MCF 10A (cell line): ENCODE measurements at regions not wholly inside any gene's neighbourhood (a gene's known extent, or its start where the extent isn't known, plus 50 kb on each side); places are given as distances from the start of the nearest gene placed in this dataset.

ENCODE experiments used
- BruUV-seq: library from RNA; stranded (reverse); fragments of 400-500 nt; replicated peaks from 2 replicates; lab custom pipeline; 2021; lab: Mats Ljungman, UMichigan
- CTCF ChIA-PET: fragments of 300-600 bp; sonication (Branson Sonifier 250); formaldehyde crosslinking; extraction: SDS; loops from one replicate; lab custom pipeline; 2021; ENCODE audit warnings: antibody characterized with exemption, inconsistent platforms; lab: Yijun Ruan, JAX
- POLR2A ChIA-PET: fragments of 300-600, 350-650 bp; sonication (Branson Sonifier 250); formaldehyde crosslinking; extraction: SDS; loops from one replicate; lab custom pipeline; 2020; ENCODE audit warnings: antibody characterized with exemption, inconsistent platforms; lab: Yijun Ruan, JAX
- DNase-seq: peaks from one replicate; pipeline ENCODE4 v3.0.0-alpha.2; 2018; ENCODE audit not compliant: unreplicated experiment
- H3K27ac Mint-ChIP-seq: one replicate; pipeline ENCODE4 v1.8.0; 2022; ENCODE audit warnings: mild to moderate bottlenecking, low read depth, mixed read lengths; ENCODE audit not compliant: unreplicated experiment
- H3K27me3 Mint-ChIP-seq: one replicate; pipeline ENCODE4 v1.8.0; 2022; ENCODE audit warnings: mixed read lengths; ENCODE audit not compliant: insufficient read depth, unreplicated experiment
- H3K36me3 Mint-ChIP-seq: one replicate; pipeline ENCODE4 v1.8.0; 2022; ENCODE audit warnings: mild to moderate bottlenecking, moderate library complexity, mixed read lengths; ENCODE audit not compliant: insufficient read depth, unreplicated experiment
- H3K4me1 Mint-ChIP-seq: one replicate; pipeline ENCODE4 v1.8.0; 2022; ENCODE audit warnings: mixed read lengths; ENCODE audit not compliant: insufficient read depth, unreplicated experiment
- H3K4me3 Mint-ChIP-seq: one replicate; pipeline ENCODE4 v1.8.0; 2022; ENCODE audit warnings: mild to moderate bottlenecking, moderate library complexity, mixed read lengths; ENCODE audit not compliant: unreplicated experiment
- H3K9me3 Mint-ChIP-seq: one replicate; pipeline ENCODE4 v1.8.0; 2022; ENCODE audit warnings: mixed read lengths; ENCODE audit not compliant: unreplicated experiment
- intact Hi-C: fragments of 100-400 bp; cut with micrococcal nuclease; formaldehyde crosslinking; loops from 2 replicates; pipeline ENCODE4 v1.14.1; 2022
- TF ChIP-seq, protein P1 (sequence below): fragments of 200-600 bp; IDR thresholded peaks from one replicate; pipeline ENCODE4 v1.8.0; 2022; ENCODE audit warnings: antibody characterized with exemption, mild to moderate bottlenecking; ENCODE audit not compliant: unreplicated experiment

DNA sequence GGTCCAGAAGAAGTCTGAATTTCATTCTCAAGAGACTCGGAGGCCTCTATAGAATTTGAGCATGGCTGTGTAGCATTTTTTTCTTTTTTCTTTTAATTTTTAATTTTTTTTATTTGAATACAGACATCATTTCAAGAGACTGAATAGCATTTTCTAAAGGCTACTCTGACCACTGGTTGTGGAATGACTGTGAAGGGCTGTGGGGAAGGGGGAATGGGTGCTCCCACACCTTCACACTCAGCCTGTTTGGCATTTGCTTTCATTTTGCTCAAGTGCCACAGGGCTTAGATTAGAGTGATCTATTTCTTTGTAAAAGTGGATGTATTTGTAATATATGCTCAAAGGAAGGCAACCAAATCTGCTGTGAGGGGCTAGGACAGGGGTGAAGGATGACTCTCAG is 142.0 kb upstream of the SPOPL start:
- ChIA-PET POLR2A (no interaction called here), CTCF (no interaction called here)
- Mint-ChIP-seq H3K4me1 (peaks cover 15% of the 10 kb centered on the region), H3K27ac (no peak overlapping the region), H3K9me3 (peaks cover 9% of the 10 kb centered on the region), H3K4me3 (no peak overlapping the region), H3K36me3 (no peaks in the 10 kb centered on the region), H3K27me3 (no peaks in the 10 kb centered on the region)
- TF ChIP-seq, protein P1, sequence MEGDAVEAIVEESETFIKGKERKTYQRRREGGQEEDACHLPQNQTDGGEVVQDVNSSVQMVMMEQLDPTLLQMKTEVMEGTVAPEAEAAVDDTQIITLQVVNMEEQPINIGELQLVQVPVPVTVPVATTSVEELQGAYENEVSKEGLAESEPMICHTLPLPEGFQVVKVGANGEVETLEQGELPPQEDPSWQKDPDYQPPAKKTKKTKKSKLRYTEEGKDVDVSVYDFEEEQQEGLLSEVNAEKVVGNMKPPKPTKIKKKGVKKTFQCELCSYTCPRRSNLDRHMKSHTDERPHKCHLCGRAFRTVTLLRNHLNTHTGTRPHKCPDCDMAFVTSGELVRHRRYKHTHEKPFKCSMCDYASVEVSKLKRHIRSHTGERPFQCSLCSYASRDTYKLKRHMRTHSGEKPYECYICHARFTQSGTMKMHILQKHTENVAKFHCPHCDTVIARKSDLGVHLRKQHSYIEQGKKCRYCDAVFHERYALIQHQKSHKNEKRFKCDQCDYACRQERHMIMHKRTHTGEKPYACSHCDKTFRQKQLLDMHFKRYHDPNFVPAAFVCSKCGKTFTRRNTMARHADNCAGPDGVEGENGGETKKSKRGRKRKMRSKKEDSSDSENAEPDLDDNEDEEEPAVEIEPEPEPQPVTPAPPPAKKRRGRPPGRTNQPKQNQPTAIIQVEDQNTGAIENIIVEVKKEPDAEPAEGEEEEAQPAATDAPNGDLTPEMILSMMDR: no peak
- no peak for DNase-seq
- BruUV-seq: no TSS peak
- intact Hi-C loops: no loop called here

DNA sequence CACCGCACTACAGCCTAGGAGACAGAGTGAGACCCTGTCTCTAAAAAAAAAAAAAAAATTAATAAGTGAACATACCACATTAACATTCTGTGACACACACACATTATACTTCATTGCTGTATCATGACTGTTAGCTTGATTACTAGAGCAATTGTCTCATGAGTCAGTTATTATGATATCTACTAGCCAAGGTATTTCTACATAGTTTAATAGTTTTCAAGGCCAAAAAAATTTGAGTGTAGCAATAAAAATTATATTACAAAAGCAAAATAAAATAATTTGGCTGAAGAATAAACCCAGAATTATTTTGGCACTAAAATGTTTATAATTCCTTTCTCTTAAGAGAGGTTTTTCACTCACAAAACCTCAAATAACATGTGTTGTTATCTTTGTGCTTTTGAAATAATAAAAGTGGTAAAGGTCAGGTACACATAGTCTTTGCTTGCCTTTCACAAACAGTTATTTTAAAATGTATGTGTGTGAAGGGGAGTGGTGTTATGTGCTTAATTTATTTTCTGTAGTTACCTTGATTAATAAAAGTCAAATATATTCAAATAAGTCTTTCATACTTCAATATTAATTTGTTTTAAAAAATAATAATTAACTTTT is 136.9 kb upstream of the SPOPL start:
- peak; percentile 60 for DNase-seq
- TF ChIP-seq, protein P1: no peak
- peaks cover 9% of the 10 kb centered on the region for H3K9me3 Mint-ChIP-seq
- no peak overlapping the region for H3K4me3 Mint-ChIP-seq
- no TSS peak for BruUV-seq
- ChIA-PET POLR2A (interaction anchor here (0.6 to 1.5 kb wide), 4 partner anchors 9 to 350 kb away, joined by 3 to 5 read pairs (median 4); no protein-coding TSS in a partner anchor), CTCF (interaction anchor here (0.6 to 2.3 kb wide), 5 partner anchors 9 to 468 kb away, joined by 3 to 8 read pairs (median 5); no protein-coding TSS in a partner anchor)
- intact Hi-C loops: no loop called here
- no peak overlapping the region for H3K27ac Mint-ChIP-seq
- no peaks in the 10 kb centered on the region for H3K27me3 Mint-ChIP-seq
- H3K36me3 Mint-ChIP-seq: no peaks in the 10 kb centered on the region
- H3K4me1 Mint-ChIP-seq: peaks cover 23% of the 10 kb centered on the region

DNA sequence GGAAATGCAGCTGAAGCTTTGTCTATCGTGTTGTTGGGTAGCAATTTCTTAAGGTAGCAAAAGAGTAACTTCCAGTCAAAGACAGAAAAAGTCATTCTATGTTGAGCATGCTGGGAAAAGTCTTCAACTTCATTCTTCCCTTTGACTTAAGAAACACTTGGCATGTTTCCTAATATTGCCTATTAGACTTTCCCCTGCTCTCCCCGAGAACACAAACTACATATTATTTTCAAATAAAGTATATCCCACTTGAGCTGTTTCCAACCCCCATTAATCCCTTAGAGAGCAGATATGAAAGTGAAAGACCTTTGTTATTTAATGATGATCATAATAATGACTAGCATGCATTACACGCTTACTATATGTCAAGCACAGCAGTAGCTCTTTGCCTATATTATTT is 136.0 kb upstream of the SPOPL start:
- DNase-seq: peak; percentile 36
- H3K36me3 Mint-ChIP-seq: no peaks in the 10 kb centered on the region
- BruUV-seq: no TSS peak
- H3K4me1 Mint-ChIP-seq: peaks cover 23% of the 10 kb centered on the region
- intact Hi-C loops: no loop called here
- H3K27me3 Mint-ChIP-seq: no peaks in the 10 kb centered on the region
- no peak overlapping the region for H3K4me3 Mint-ChIP-seq
- H3K9me3 Mint-ChIP-seq: peaks cover 9% of the 10 kb centered on the region
- TF ChIP-seq, protein P1: no peak
- no peak overlapping the region for H3K27ac Mint-ChIP-seq
- POLR2A ChIA-PET: interaction anchor here (0.7 to 1.5 kb wide), 2 partner anchors 10 to 55 kb away, joined by 3 to 5 read pairs; no protein-coding TSS in a partner anchor
- CTCF ChIA-PET: interaction anchor here (1.5 to 2.3 kb wide), 3 partner anchors 8 to 422 kb away, joined by 5 to 8 read pairs (median 5); no protein-coding TSS in a partner anchor

DNA sequence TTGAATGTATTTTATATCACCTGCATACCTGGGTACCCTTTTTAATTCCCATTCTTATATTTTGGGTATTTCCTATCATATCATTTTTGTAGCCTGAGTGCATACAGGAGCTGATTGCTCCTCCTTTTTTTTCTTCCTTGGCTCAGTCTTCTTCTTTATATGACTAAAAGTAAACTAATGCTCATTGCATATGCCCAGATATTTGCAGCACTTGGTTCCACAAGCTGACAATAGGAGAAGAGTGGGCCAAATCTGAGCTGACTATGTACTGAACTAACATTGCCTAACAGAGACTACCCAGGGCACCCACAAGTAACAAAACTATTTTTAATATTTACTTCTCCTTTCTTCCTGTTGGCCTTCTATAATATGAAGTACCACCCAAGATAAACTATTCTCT is 131.7 kb upstream of the SPOPL start:
- Mint-ChIP-seq H3K4me3 (no peak overlapping the region), H3K27me3 (no peaks in the 10 kb centered on the region), H3K4me1 (peaks cover 17% of the 10 kb centered on the region), H3K9me3 (no peaks in the 10 kb centered on the region), H3K36me3 (no peaks in the 10 kb centered on the region), H3K27ac (no peak overlapping the region)
- BruUV-seq: no TSS peak
- intact Hi-C loops: loop anchor here (10.0 kb wide), 1 partner anchor 275 kb away; no protein-coding TSS in a partner anchor
- POLR2A ChIA-PET: no interaction called here
- CTCF ChIA-PET: interaction anchor here (0.6 to 1.0 kb wide), 2 partner anchors 422 to 443 kb away, joined by 3 to 5 read pairs; no protein-coding TSS in a partner anchor
- DNase-seq: no peak
- TF ChIP-seq, protein P1: no peak
